Fibroblast of the aortic adventitia (primary cell): ENCODE measurements at regions not wholly inside any gene's neighbourhood (a gene's known extent, or its start where the extent isn't known, plus 50 kb on each side); places are given as distances from the start of the nearest gene placed in this dataset.
A peak's percentile ranks its signal among the peaks of the same experiment; 100 is the strongest.

Experiments used
- DNase-seq: peaks from one replicate; pipeline ENCODE4 v3.0.0-alpha.2; 2010; ENCODE audit warnings: low read depth
- H3K4me3 ChIP-seq: 2 replicates; pipeline ENCODE4 v1.5.1; 2011; ENCODE audit warnings: low read depth, mild to moderate bottlenecking, control low read depth, low read length, moderate library complexity
- TF ChIP-seq, protein P1 (sequence below): IDR thresholded peaks from 2 replicates; pipeline ENCODE4 v1.5.1; 2011; ENCODE audit warnings: mild to moderate bottlenecking, low read length, control low read depth, inconsistent platforms; ENCODE audit not compliant: insufficient read depth

DNA sequence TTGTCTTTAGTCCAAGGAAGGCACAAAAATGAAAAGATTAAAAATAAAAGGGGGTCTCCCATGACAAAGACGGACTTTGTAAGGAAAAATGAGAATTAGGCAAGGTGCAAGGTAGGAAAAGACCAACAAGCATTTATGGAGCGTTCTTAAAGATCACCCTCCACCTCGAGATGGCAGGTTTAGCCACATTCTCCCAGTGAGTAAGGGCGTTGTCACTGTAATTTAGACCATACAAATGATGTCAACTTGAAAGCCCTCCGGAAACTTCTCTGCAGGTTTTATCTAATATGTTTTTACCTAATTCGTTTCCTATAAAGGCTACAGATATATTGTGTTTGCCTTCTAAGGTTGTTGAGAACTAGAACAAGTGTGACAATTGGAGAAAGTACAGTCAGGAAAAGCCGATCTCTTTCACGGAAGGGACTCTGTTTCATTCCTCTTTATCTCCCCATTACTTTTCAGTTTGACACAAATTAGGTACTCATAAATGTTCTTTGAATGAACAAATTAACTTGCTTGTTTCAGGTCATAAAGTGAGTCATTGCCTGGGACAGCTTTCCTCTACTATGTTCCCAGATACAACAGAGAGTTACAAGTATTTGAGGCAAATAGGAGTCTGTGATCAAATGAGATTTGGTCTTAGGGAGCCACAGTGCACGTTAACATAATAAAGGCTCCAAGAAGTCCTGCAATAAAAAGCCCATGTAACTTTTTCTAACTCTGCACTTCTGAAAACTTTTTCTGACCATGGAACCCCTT lies 102.6 kb upstream of the HABP2 start:
- no peak overlapping the region for H3K4me3 ChIP-seq
- no peak for DNase-seq
- TF ChIP-seq, protein P1, sequence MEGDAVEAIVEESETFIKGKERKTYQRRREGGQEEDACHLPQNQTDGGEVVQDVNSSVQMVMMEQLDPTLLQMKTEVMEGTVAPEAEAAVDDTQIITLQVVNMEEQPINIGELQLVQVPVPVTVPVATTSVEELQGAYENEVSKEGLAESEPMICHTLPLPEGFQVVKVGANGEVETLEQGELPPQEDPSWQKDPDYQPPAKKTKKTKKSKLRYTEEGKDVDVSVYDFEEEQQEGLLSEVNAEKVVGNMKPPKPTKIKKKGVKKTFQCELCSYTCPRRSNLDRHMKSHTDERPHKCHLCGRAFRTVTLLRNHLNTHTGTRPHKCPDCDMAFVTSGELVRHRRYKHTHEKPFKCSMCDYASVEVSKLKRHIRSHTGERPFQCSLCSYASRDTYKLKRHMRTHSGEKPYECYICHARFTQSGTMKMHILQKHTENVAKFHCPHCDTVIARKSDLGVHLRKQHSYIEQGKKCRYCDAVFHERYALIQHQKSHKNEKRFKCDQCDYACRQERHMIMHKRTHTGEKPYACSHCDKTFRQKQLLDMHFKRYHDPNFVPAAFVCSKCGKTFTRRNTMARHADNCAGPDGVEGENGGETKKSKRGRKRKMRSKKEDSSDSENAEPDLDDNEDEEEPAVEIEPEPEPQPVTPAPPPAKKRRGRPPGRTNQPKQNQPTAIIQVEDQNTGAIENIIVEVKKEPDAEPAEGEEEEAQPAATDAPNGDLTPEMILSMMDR = no peak

DNA sequence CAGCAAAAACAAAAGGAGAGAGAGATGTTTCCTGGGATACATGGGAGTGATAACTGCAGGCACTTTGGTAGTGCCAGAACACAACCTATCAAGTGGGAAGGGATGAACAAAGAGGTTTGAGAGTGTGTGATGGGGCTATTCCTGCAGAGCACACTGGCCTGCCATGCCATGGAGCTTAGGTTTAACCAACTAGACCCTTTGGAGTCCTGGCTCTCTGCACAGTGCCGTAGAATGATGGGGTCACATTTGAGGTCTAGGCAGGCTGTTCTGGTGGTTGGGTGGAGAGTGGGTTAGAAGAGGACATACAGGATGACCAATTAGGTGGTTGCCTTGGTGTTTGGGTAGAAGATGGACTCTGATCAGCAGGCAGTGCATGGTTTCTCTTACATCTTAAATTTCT lies 101.9 kb upstream of the HABP2 start:
- TF ChIP-seq, protein P1 = no peak
- DNase-seq = no peak
- H3K4me3 ChIP-seq = no peak overlapping the region

DNA sequence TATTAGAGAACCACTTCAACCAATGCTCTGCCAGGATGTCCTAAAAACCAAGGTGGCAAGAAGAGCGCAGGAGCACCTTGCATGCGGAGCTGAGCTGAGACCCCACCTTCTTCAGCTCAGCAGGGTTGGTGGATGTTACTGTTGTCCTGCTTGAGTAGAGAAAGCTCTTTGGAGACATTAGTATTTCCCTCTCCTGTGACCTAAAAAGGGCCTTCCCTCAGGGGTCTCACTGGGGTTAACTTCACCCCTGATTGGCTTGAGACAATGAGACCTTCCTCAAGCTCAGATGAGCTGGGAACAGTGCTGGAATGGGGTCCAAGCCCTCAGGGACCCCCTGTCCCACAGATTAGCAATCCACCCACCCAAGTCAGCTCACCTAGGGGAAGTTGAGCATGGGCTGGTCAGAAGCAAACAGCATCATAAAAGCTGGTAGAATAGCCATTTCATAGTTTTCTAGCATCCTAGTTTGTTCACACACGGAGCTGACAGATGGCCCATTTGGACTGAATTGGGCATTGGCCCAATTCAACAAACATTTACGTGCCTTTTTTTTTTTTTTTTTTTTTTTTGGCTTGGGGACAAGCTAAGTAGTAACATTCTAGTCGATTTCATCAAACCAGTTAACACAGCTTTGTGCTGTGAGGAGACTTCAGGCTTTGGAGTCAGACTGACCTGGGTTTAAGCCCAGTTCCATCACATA lies 100.6 kb upstream of the HABP2 start:
- TF ChIP-seq, protein P1 = no peak
- no peak for DNase-seq
- no peak overlapping the region for H3K4me3 ChIP-seq

DNA sequence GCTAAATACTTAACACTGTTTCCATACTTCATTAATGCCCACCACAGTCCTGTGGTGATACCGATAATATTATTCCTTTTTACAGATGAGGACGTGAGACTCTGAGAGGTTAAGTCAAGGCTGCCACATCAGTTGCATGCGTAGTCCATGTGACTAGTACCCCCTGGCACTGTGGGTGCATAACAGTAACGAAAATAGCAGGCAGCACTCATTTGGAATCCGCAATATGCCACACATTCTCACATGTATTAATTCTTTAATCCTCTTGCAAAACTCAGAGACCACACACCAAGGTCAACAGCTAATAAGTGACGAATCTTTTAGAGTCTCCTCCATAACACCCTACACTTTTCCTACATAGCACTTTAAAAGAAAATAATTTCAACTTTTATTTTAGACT lies 99.5 kb upstream of the HABP2 start:
- H3K4me3 ChIP-seq = no peak overlapping the region
- TF ChIP-seq, protein P1 = no peak
- DNase-seq = no peak

DNA sequence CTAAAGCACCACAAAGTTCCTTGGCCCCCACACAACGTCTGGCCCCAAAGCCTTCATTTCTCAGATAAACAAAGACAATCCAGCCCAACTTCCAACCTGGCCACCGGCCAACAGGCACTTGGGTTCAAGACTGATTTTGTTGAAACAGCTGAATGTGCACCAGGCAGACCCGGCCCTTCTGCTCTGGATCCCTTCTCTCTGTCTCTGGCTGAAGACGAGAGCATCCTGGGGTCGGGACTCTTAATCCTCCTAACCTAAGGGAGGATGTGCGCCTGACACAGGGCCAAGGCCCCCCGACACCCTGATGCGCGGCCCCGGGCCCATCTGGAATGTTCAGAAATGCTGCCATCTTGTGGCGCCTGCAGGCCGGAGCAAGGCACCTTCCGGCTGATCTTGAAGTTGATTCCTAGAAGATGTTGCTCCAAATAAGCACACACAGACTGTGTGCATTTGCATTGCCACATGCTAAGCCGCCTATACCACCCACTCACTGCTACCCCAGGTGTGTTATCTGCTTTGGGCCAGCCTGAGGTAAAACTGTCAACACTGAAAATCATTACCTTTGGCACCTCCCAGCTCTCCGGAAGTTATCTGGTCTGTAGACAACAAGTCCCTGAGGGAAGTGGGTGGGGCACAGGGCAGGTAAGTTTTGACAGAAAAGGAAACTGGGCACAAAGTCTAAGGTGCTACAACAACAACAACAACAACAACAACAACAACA lies 98.4 kb upstream of the HABP2 start:
- H3K4me3 ChIP-seq = peak overlapping the region; percentile 17
- DNase-seq = peak; percentile 31
- TF ChIP-seq, protein P1 = peak; percentile 63

DNA sequence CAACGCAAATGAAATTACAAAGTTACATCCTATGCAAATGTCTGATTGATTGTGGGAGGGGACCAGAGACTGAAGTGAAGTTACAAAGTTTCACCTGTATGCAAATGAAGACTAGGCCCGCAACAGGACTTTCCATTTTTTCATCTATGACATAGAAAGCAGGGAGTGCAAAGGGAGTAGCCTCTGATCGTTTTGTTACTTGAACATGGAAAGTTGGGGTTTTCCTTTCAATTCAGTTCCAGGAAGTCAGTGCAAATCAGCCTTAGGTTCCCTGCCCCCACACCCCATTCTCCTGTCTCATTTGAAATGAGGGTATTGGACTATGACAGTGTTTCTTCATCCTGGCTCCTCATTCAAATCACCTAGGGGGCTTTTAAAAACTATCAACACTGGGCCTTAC lies 96.9 kb upstream of the HABP2 start:
- DNase-seq = no peak
- TF ChIP-seq, protein P1 = no peak
- H3K4me3 ChIP-seq = no peak overlapping the region
